Loucy (cell line): ENCODE measurements at regions not wholly inside any gene's neighbourhood (a gene's known extent, or its start where the extent isn't known, plus 50 kb on each side); places are given as distances from the start of the nearest gene placed in this dataset.

Source experiments
- H2AFZ ChIP-seq: fragments of 200-600 bp; sonication (generic); 2 replicates; pipeline ENCODE4 v1.6.0; 2016; ENCODE audit warnings: antibody characterized with exemption, mild to moderate bottlenecking, low read length, moderate library complexity
- H3F3A ChIP-seq: fragments of 200-600 bp; 2 replicates; pipeline ENCODE4 v1.6.0; 2016; ENCODE audit warnings: antibody characterized with exemption, low read depth, mild to moderate bottlenecking
- H3K27me3 ChIP-seq: fragments of 200-600 bp; sonication (generic); 2 replicates; pipeline ENCODE4 v1.6.1; 2014; ENCODE audit warnings: low read length, mild to moderate bottlenecking; ENCODE audit not compliant: insufficient read depth, poor library complexity, severe bottlenecking
- H3K36me3 ChIP-seq: fragments of 200-600 bp; sonication (generic); 2 replicates; pipeline ENCODE4 v1.6.1; 2016; ENCODE audit warnings: low read length; ENCODE audit not compliant: insufficient read depth
- H3K4me1 ChIP-seq: fragments of 200-600 bp; sonication (generic); 2 replicates; pipeline ENCODE4 v1.5.1; 2014; ENCODE audit warnings: low read length, mild to moderate bottlenecking; ENCODE audit not compliant: insufficient read depth, poor library complexity, severe bottlenecking
- H3K4me2 ChIP-seq: fragments of 200-600 bp; sonication (generic); 2 replicates; pipeline ENCODE4 v1.6.0; 2014; ENCODE audit warnings: antibody characterized with exemption, low read length, low read depth, mild to moderate bottlenecking; ENCODE audit not compliant: poor library complexity, severe bottlenecking
- H3K4me3 ChIP-seq: fragments of 200-600 bp; sonication (generic); 2 replicates; pipeline ENCODE4 v1.5.1; 2014; ENCODE audit warnings: low read length, mild to moderate bottlenecking, mixed read lengths; ENCODE audit not compliant: poor library complexity, severe bottlenecking
- H3K79me2 ChIP-seq: fragments of 200-600 bp; sonication (generic); 2 replicates; pipeline ENCODE4 v1.6.1; 2014; ENCODE audit warnings: low read length; ENCODE audit not compliant: insufficient read depth
- H3K9ac ChIP-seq: fragments of 200-600 bp; sonication (generic); 2 replicates; pipeline ENCODE4 v1.6.0; 2014; ENCODE audit warnings: mild to moderate bottlenecking, low read depth, low read length, moderate library complexity; ENCODE audit not compliant: poor library complexity, severe bottlenecking
- H3K9me2 ChIP-seq: fragments of 200-600 bp; sonication (generic); replicated peaks from 2 replicates; pipeline ENCODE4 v1.6.1; 2016; ENCODE audit warnings: low read depth, low read length, mixed read lengths
- H3K9me3 ChIP-seq: fragments of 200-600 bp; sonication (generic); 2 replicates; pipeline ENCODE4 v1.6.1; 2014; ENCODE audit warnings: mild to moderate bottlenecking, antibody characterized with exemption, low read length, low read depth; ENCODE audit not compliant: insufficient read depth
- H4K20me1 ChIP-seq: fragments of 200-600 bp; sonication (generic); 2 replicates; pipeline ENCODE4 v1.6.0; 2014; ENCODE audit warnings: antibody characterized with exemption, low read length, mild to moderate bottlenecking; ENCODE audit not compliant: insufficient read depth, poor library complexity, severe bottlenecking
- EZH2phosphoT487 ChIP-seq: fragments of 200-600 bp; IDR thresholded peaks from 2 replicates; pipeline ENCODE4 v1.6.1; 2018; ENCODE audit warnings: antibody characterized with exemption, mild to moderate bottlenecking, moderate library complexity, borderline replicate concordance
- TF ChIP-seq, protein P1 (sequence below): fragments of 200-600 bp; sonication (generic); conservative IDR thresholded peaks from 2 replicates; pipeline ENCODE4 v1.5.1; 2014; ENCODE audit warnings: mild to moderate bottlenecking, antibody characterized with exemption, low read length

DNA sequence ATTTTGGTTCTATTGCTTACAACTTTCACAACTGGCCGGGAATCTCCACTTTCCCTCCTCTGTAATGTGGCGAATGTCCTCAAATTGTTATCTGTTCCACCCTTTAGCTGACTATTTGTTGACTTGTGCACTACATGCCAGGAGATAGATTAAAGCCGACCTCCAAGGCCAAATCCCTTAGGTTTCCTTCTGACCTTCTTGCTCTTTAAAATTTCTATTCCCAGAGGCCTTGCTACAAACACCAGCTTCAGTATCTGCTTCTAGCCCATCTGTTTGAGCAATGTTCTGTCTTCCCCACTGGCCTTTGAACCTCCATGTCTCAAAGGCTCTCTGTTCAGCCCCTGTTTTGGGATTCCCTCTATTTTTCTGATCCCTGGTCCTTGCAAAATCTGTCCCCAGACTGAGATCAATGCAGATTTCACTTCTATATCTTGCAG is 426.2 kb downstream of the LRATD1 start:
- Histone ChIP-seq H3K9me2 (no peaks in the 10 kb centered on the region), H3K9me3 (no peaks in the 10 kb centered on the region), H3K4me2 (no peak overlapping the region), H4K20me1 (no peaks in the 10 kb centered on the region), H3K4me3 (no peak overlapping the region), H3K9ac (no peak overlapping the region), H3K27me3 (no peaks in the 10 kb centered on the region), H3K4me1 (peaks cover 8% of the 10 kb centered on the region), H3F3A (no peaks in the 10 kb centered on the region), H3K79me2 (no peaks in the 10 kb centered on the region), H2AFZ (no peak overlapping the region), H3K36me3 (no peaks in the 10 kb centered on the region)
- TF ChIP-seq, protein P1, sequence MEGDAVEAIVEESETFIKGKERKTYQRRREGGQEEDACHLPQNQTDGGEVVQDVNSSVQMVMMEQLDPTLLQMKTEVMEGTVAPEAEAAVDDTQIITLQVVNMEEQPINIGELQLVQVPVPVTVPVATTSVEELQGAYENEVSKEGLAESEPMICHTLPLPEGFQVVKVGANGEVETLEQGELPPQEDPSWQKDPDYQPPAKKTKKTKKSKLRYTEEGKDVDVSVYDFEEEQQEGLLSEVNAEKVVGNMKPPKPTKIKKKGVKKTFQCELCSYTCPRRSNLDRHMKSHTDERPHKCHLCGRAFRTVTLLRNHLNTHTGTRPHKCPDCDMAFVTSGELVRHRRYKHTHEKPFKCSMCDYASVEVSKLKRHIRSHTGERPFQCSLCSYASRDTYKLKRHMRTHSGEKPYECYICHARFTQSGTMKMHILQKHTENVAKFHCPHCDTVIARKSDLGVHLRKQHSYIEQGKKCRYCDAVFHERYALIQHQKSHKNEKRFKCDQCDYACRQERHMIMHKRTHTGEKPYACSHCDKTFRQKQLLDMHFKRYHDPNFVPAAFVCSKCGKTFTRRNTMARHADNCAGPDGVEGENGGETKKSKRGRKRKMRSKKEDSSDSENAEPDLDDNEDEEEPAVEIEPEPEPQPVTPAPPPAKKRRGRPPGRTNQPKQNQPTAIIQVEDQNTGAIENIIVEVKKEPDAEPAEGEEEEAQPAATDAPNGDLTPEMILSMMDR = no peak
- no peak for TF ChIP-seq EZH2phosphoT487

DNA sequence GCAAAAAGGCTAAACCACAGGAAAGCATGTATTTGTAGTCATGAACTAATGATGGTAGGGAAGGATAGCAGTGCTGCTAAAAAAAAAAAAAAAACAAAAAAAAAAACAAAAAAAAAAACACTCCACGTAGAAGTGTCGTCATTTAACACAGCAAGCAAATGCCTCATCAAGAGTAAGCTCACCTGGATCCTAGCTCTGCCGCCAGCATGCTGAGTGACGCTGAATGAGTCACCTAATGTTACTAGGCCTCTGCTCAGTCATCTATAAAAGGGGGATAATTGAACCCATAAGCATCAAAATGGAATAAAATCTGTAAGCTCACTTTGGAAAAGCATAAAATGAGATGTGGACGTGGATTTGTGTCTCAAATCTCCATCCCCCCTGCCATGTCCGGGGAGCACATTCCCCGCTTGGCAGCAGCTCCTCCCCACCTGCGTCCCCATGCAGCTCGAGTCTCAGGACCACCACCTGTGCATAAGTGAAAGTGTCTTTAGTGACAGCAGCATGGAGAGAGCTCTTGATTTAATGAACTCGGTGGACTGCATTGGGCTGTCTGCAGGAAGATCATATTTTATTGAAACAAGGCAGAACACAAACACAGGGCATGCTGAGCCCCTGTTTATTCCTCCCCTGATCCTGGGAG is 427.5 kb downstream of the LRATD1 start:
- no peaks in the 10 kb centered on the region for H3F3A ChIP-seq
- H3K27me3 ChIP-seq = no peaks in the 10 kb centered on the region
- no peak overlapping the region for H3K4me3 ChIP-seq
- TF ChIP-seq, protein P1 = no peak
- TF ChIP-seq EZH2phosphoT487 = no peak
- no peaks in the 10 kb centered on the region for H3K79me2 ChIP-seq
- H3K36me3 ChIP-seq = no peaks in the 10 kb centered on the region; the same call in 1 of the 2 replicates
- H3K4me2 ChIP-seq = no peak overlapping the region
- H3K4me1 ChIP-seq = peaks cover 4% of the 10 kb centered on the region
- no peaks in the 10 kb centered on the region for H4K20me1 ChIP-seq
- H2AFZ ChIP-seq = no peak overlapping the region
- H3K9me3 ChIP-seq = no peaks in the 10 kb centered on the region
- H3K9me2 ChIP-seq = no peaks in the 10 kb centered on the region
- H3K9ac ChIP-seq = no peak overlapping the region

DNA sequence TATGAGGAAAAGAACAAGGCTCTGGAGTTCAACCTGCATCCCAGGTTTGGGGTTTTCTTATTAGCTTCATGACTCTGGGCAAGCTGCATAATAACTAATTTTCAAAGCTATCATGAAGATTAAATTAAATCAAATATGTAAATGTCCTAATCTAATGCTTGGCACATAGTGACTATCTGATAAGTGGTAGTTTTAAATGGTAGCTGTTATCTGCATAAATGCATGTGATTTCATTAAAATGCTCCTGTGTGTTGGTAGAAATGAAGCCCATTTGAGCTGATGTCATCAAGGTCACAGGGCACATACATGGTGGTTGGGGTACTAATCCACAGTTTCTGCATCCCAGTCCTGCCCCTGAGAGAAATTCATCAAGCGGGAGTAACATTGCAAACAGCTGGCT is 428.8 kb downstream of the LRATD1 start:
- Histone ChIP-seq H3K9me2 (no peaks in the 10 kb centered on the region), H3K36me3 (no peaks in the 10 kb centered on the region; the same call in 1 of the 2 replicates), H3K4me1 (peaks cover 4% of the 10 kb centered on the region), H3K9me3 (0 out of 2 replicates have a peak, but pooled peaks cover 4% of the 10 kb centered on the region), H3K79me2 (no peaks in the 10 kb centered on the region), H3K4me2 (no peak overlapping the region), H2AFZ (no peak overlapping the region), H3F3A (no peaks in the 10 kb centered on the region), H3K4me3 (no peak overlapping the region), H3K27me3 (no peaks in the 10 kb centered on the region), H3K9ac (no peak overlapping the region), H4K20me1 (no peaks in the 10 kb centered on the region)
- TF ChIP-seq, protein P1 = no peak
- no peak for TF ChIP-seq EZH2phosphoT487
